IMR-90 (cell line): ENCODE measurements at regions not wholly inside any gene's neighbourhood (a gene's known extent, or its start where the extent isn't known, plus 50 kb on each side); places are given as distances from the start of the nearest gene placed in this dataset.

Experiments
- BHLHE40 ChIP-seq: fragments of 150-350 bp; IDR thresholded peaks from 2 replicates; pipeline ENCODE4 v1.6.1; 2016; ENCODE audit warnings: mild to moderate bottlenecking, low read depth, low read length
- CEBPB ChIP-seq: IDR thresholded peaks from 2 replicates; pipeline ENCODE4 v1.6.1; 2012; ENCODE audit warnings: low read depth, low read length, improper control_type of control experiment
- FOS ChIP-seq: fragments of 150-350 bp; IDR thresholded peaks from 2 replicates; pipeline ENCODE4 v1.6.1; 2016; ENCODE audit warnings: low read depth, low read length
- MAFK ChIP-seq: IDR thresholded peaks from 2 replicates; pipeline ENCODE4 v1.6.1; 2012; ENCODE audit warnings: low read depth, low read length, improper control_type of control experiment
- MAZ ChIP-seq: IDR thresholded peaks from 2 replicates; pipeline ENCODE4 v1.6.1; 2012; ENCODE audit warnings: low read depth, mild to moderate bottlenecking, low read length, improper control_type of control experiment, moderate library complexity, borderline replicate concordance
- MXI1 ChIP-seq: IDR thresholded peaks from 2 replicates; pipeline ENCODE4 v1.6.1; 2012; ENCODE audit warnings: low read depth, mild to moderate bottlenecking, low read length, moderate library complexity, borderline replicate concordance
- POLR2A ChIP-seq: IDR thresholded peaks from 2 replicates; pipeline ENCODE4 v1.6.1; 2012; ENCODE audit warnings: mild to moderate bottlenecking, low read depth, low read length
- RAD21 ChIP-seq: IDR thresholded peaks from 2 replicates; pipeline ENCODE4 v1.6.1; 2012; ENCODE audit warnings: low read length, improper control_type of control experiment
- RCOR1 ChIP-seq: IDR thresholded peaks from 2 replicates; pipeline ENCODE4 v1.6.1; 2012; ENCODE audit warnings: mild to moderate bottlenecking, low read length, improper control_type of control experiment; ENCODE audit not compliant: insufficient replicate concordance
- RFX5 ChIP-seq: IDR thresholded peaks from 2 replicates; pipeline ENCODE4 v1.8.0; 2012; ENCODE audit warnings: low read depth, mild to moderate bottlenecking, low read length, moderate library complexity
- SMC3 ChIP-seq: fragments of 150-350 bp; IDR thresholded peaks from 2 replicates; pipeline ENCODE4 v1.6.1; 2016; ENCODE audit warnings: low read depth, mild to moderate bottlenecking, antibody characterized with exemption, low read length, moderate library complexity
- TF ChIP-seq, protein P1 (sequence below): conservative IDR thresholded peaks from 2 replicates; pipeline ENCODE4 v1.5.1; 2012; ENCODE audit warnings: mild to moderate bottlenecking, low read depth, low read length, improper control_type of control experiment
- TF ChIP-seq, protein P2 (sequence below): fragments of 150-350 bp; IDR thresholded peaks from 2 replicates; pipeline ENCODE4 v1.6.1; 2016; ENCODE audit warnings: low read depth, mild to moderate bottlenecking, low read length, moderate library complexity, borderline replicate concordance
- TF ChIP-seq, protein P3 (sequence below): fragments of 150-350 bp; IDR thresholded peaks from 2 replicates; pipeline ENCODE4 v1.6.1; 2017; ENCODE audit warnings: mild to moderate bottlenecking, antibody characterized with exemption, low read length, low read depth

DNA sequence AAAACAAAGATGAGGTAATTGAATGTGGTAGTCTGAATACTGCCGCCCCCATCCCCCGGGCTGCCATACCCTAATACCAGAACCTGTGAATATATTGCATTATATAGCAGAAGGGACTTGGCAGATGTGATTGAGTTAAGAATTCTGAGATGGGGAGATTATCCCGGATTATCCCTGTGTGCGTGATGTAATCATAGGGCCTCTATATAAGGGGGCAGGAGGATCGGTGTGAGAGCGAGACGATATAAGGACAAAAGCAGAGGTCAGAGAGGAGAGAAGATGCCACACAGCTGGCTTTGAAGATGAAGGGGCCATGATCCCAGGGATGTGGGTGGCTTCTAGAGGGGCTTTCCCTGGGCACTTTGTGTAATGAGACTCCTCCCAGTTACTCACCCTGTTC, 101.7 kb upstream of the TLE1 start:
- TF ChIP-seq POLR2A (no peak), RCOR1 (no peak), FOS (no peak), BHLHE40 (no peak), SMC3 (no peak), RAD21 (no peak), MAFK (no peak), MXI1 (no peak), CEBPB (no peak), MAZ (no peak), RFX5 (no peak)
- TF ChIP-seq, protein P1, sequence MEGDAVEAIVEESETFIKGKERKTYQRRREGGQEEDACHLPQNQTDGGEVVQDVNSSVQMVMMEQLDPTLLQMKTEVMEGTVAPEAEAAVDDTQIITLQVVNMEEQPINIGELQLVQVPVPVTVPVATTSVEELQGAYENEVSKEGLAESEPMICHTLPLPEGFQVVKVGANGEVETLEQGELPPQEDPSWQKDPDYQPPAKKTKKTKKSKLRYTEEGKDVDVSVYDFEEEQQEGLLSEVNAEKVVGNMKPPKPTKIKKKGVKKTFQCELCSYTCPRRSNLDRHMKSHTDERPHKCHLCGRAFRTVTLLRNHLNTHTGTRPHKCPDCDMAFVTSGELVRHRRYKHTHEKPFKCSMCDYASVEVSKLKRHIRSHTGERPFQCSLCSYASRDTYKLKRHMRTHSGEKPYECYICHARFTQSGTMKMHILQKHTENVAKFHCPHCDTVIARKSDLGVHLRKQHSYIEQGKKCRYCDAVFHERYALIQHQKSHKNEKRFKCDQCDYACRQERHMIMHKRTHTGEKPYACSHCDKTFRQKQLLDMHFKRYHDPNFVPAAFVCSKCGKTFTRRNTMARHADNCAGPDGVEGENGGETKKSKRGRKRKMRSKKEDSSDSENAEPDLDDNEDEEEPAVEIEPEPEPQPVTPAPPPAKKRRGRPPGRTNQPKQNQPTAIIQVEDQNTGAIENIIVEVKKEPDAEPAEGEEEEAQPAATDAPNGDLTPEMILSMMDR, result no peak
- TF ChIP-seq, protein P2, sequence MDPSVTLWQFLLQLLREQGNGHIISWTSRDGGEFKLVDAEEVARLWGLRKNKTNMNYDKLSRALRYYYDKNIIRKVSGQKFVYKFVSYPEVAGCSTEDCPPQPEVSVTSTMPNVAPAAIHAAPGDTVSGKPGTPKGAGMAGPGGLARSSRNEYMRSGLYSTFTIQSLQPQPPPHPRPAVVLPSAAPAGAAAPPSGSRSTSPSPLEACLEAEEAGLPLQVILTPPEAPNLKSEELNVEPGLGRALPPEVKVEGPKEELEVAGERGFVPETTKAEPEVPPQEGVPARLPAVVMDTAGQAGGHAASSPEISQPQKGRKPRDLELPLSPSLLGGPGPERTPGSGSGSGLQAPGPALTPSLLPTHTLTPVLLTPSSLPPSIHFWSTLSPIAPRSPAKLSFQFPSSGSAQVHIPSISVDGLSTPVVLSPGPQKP, result no peak
- TF ChIP-seq, protein P3, sequence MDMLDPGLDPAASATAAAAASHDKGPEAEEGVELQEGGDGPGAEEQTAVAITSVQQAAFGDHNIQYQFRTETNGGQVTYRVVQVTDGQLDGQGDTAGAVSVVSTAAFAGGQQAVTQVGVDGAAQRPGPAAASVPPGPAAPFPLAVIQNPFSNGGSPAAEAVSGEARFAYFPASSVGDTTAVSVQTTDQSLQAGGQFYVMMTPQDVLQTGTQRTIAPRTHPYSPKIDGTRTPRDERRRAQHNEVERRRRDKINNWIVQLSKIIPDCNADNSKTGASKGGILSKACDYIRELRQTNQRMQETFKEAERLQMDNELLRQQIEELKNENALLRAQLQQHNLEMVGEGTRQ, result no peak
